ENCODE measurements at regions not wholly inside any gene's neighbourhood (a gene's known extent, or its start where the extent isn't known, plus 50 kb on each side); places are given as distances from the start of the nearest gene placed in this dataset.
"Not testable (repeated sequence)": the region's sequence is repeated elsewhere in the genome, so short reads cannot be mapped to it uniquely, and the experiment has no call there.

DNA sequence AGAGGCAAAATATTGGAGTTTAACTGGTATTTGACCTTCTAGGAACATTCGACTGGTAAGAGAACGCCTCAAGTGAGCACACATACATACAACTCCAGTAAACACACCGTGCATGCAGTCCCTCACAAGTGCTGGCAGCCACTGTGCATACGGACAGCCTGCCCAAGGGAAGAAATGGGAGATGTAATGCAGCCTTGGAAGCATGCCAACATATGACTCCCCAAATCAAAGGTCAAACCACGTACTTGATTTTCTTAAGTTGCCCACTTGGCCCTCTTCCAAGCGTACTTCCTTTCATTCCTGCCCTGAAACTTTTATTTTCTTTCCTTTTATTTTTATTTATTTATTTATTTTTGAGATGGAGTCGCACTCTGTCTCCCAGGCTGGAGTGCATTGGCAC, 206.6 kb downstream of the SPRY1 start:
- no peak overlapping the region for H3K4me3 Mint-ChIP-seq
- H3K4me1 Mint-ChIP-seq (ENCODE audit: unreplicated experiment): peaks cover 28% of the 10 kb centered on the region
- no peaks in the 10 kb centered on the region for H3K27me3 Mint-ChIP-seq
- no peak for DNase-seq (ENCODE audit: extremely low spot score, unreplicated experiment)
- H3K36me3 Mint-ChIP-seq: no peaks in the 10 kb centered on the region
- TF ChIP-seq, protein P1, sequence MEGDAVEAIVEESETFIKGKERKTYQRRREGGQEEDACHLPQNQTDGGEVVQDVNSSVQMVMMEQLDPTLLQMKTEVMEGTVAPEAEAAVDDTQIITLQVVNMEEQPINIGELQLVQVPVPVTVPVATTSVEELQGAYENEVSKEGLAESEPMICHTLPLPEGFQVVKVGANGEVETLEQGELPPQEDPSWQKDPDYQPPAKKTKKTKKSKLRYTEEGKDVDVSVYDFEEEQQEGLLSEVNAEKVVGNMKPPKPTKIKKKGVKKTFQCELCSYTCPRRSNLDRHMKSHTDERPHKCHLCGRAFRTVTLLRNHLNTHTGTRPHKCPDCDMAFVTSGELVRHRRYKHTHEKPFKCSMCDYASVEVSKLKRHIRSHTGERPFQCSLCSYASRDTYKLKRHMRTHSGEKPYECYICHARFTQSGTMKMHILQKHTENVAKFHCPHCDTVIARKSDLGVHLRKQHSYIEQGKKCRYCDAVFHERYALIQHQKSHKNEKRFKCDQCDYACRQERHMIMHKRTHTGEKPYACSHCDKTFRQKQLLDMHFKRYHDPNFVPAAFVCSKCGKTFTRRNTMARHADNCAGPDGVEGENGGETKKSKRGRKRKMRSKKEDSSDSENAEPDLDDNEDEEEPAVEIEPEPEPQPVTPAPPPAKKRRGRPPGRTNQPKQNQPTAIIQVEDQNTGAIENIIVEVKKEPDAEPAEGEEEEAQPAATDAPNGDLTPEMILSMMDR (conservative IDR thresholded peaks at IDR 0.05): no peak
- no peak overlapping the region for H3K27ac Mint-ChIP-seq
- peaks cover 6% of the 10 kb centered on the region for H3K9me3 Mint-ChIP-seq

DNA sequence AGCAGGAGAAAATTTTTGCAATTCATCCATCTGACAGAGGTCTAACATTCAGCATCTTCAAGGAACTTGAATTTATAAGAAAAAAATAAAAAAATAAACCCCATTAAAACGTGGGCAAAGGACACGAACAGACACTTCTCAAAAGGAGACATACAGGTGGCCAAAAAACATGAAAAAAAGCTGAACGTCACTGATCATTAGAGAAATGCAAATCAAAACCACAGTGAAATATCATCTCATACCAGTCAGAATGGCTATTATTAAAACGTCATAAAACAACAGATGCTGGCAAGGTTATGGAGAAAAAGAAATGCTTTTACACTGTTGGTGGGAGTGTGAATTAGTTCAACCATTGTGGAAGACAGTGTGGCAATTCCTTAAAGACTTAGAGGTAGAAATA, 209.2 kb downstream of the SPRY1 start:
- not testable (repeated sequence) for H3K27ac Mint-ChIP-seq; H3K27me3 Mint-ChIP-seq; H3K4me3 Mint-ChIP-seq; H3K9me3 Mint-ChIP-seq; DNase-seq (ENCODE audit: extremely low spot score, unreplicated experiment); H3K36me3 Mint-ChIP-seq
- peaks cover 12% of the 10 kb centered on the region for H3K4me1 Mint-ChIP-seq (ENCODE audit: unreplicated experiment)

DNA sequence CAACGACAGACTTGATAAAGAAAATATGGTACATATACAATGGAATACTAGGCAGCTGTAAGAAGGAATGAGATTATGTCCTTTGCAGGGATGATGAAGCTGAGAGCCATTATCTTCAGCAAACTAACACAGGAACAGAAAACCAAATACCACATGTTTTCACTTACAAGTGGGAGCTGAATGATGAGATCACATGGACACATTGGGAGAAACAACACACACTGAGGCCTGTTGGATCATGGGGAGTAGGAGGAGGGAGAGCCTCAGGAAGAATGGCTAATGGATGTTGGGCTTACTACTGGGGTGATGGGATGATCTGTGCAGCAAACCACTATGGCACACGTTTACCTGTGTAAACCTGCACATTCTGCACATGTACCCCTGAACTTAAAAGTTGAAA, 209.7 kb downstream of the SPRY1 start:
- DNase-seq (ENCODE audit: extremely low spot score, unreplicated experiment): no peak
- TF ChIP-seq, protein P1 (conservative IDR thresholded peaks at IDR 0.05): no peak
- Mint-ChIP-seq H3K4me1 (ENCODE audit: unreplicated experiment) (peaks cover 7% of the 10 kb centered on the region), H3K9me3 (peaks cover 6% of the 10 kb centered on the region), H3K4me3 (no peak overlapping the region), H3K27me3 (no peaks in the 10 kb centered on the region), H3K27ac (no peak overlapping the region), H3K36me3 (no peaks in the 10 kb centered on the region)

DNA sequence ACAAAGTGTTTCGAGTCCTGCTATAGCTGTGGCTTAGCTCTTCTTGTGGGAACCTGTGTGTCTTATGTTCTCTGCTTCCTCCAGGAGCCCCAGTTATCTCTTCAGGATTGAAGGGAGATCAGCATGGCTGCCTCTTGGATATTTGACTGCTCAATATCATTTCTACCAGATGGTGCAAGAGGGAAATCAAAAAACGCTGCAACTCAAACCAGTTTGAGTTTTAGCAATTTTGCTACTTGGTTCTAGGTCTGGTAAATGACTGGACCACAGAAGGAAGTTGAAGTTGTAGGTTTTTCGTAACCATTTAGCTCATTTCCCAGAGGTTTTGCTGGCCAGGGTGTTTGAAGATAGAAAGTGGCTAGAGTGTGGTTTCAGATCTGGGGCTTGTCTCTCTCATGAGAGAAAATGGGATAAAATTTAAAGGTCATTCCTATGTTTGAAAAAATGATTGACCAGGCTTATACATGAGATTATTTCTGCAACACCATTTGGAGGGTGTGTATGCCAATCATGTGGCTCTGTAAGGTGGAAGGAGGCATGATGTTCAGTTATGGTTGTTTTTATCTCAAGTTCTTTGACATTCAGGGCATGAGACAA, 210.4 kb downstream of the SPRY1 start:
- Mint-ChIP-seq H3K27me3 (no peaks in the 10 kb centered on the region), H3K9me3 (peaks cover 6% of the 10 kb centered on the region), H3K27ac (no peak overlapping the region), H3K4me1 (ENCODE audit: unreplicated experiment) (peaks cover 6% of the 10 kb centered on the region), H3K4me3 (no peak overlapping the region), H3K36me3 (no peaks in the 10 kb centered on the region)
- DNase-seq (ENCODE audit: extremely low spot score, unreplicated experiment): no peak
- TF ChIP-seq, protein P1 (conservative IDR thresholded peaks at IDR 0.05): no peak

DNA sequence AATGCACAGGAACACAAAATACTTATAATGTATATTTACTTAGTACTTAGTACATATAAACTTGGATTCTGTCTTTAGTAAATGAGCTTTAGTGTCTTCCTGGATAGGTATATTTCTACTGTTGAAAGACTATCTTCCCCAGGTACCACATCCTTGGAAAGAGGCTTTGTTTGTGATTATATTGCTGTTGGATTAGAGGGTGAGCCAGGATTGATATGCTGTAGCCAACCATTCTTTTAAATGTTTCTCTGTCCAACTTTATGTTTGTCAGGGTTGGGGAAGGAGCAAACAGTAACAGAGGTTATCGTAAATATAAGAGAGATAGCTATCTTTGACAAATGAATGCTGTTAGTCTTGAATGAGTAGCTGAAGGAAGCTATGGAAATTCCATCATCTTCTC, 213.2 kb downstream of the SPRY1 start:
- TF ChIP-seq, protein P1 (conservative IDR thresholded peaks at IDR 0.05): no peak
- Mint-ChIP-seq H3K4me3 (no peak overlapping the region), H3K36me3 (no peaks in the 10 kb centered on the region), H3K27ac (no peak overlapping the region), H3K9me3 (peaks cover 10% of the 10 kb centered on the region), H3K27me3 (no peaks in the 10 kb centered on the region), H3K4me1 (ENCODE audit: unreplicated experiment) (peaks cover 6% of the 10 kb centered on the region)
- no peak for DNase-seq (ENCODE audit: extremely low spot score, unreplicated experiment)

DNA sequence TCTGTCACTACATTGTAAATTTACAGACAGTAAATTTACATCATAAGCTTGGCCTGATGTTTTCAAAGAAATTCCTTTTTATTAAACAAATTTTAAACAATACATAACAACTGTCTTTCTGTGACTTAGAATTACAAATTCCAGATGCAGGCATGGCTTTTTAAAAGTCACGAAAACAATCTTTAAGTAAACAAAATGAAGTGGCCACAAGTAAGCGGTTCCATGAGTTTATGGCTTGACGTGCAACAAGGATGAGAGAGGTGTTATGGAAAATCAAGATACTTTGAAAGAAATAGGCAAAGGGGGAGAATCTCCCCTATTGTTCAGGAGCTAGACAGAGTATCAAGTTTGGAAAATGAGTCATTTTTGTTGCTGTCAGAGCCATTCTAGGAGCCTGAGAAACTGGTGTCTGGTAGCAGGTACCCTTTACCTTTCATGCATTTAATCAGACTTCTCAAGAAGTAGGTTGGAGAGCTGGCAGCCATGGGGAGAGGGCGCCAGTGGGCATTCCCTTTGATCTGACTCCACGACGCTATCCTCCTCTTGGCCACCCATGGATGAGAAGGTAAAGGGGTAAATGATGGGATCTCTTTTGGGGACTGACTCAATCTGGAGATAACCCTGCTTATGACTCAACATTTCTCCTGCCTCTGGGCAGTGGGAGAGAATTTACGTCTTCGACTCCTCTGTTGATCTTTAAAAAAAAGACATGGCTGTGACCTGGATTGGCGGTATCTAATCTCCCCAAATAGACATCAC, 217.2 kb downstream of the SPRY1 start:
- H3K36me3 Mint-ChIP-seq: no peaks in the 10 kb centered on the region
- peaks cover 19% of the 10 kb centered on the region for H3K4me1 Mint-ChIP-seq (ENCODE audit: unreplicated experiment)
- TF ChIP-seq, protein P1 (conservative IDR thresholded peaks at IDR 0.05): no peak
- no peak overlapping the region for H3K4me3 Mint-ChIP-seq
- H3K27ac Mint-ChIP-seq: no peak overlapping the region
- no peaks in the 10 kb centered on the region for H3K27me3 Mint-ChIP-seq
- no peak for DNase-seq (ENCODE audit: extremely low spot score, unreplicated experiment)
- H3K9me3 Mint-ChIP-seq: peaks cover 8% of the 10 kb centered on the region
